Parathyroid adenoma (tissue), 2 donors: ENCODE measurements at regions not wholly inside any gene's neighbourhood (a gene's known extent, or its start where the extent isn't known, plus 50 kb on each side); places are given as distances from the start of the nearest gene placed in this dataset.

ENCODE experiments used
- H2AFZ ChIP-seq: fragments of 300-600 bp; sonication (generic); one replicate; pipeline ENCODE4 v1.7.0; 2017; ENCODE audit warnings: antibody characterized with exemption, mild to moderate bottlenecking
- H3K27ac ChIP-seq: fragments of 300-600 bp; sonication (generic); one replicate; pipeline ENCODE4 v1.7.0; 2017
- H3K27me3 ChIP-seq: fragments of 300-600 bp; sonication (generic); one replicate; pipeline ENCODE4 v1.7.0; 2017; ENCODE audit warnings: low read length; ENCODE audit not compliant: control insufficient read depth, insufficient read depth
- H3K36me3 ChIP-seq: fragments of 300-600 bp; sonication (generic); one replicate; pipeline ENCODE4 v1.7.0; 2017; ENCODE audit warnings: low read length; ENCODE audit not compliant: control insufficient read depth, insufficient read depth
- H3K4me1 ChIP-seq: fragments of 300-600 bp; sonication (generic); one replicate; pipeline ENCODE4 v1.7.0; 2017; ENCODE audit warnings: control low read depth
- H3K4me2 ChIP-seq: fragments of 300-600 bp; sonication (generic); one replicate; pipeline ENCODE4 v1.7.0; 2017; ENCODE audit warnings: low read length
- H3K4me3 ChIP-seq: fragments of 300-600 bp; sonication (generic); one replicate; pipeline ENCODE4 v1.7.0; 2017; ENCODE audit warnings: low read depth, low read length
- H3K79me2 ChIP-seq: fragments of 300-600 bp; sonication (generic); one replicate; pipeline ENCODE4 v1.7.0; 2017; ENCODE audit warnings: control low read depth
- H3K9ac ChIP-seq: fragments of 300-600 bp; sonication (generic); one replicate; pipeline ENCODE4 v1.7.0; 2017; ENCODE audit warnings: mild to moderate bottlenecking
- H3K9me3 ChIP-seq: fragments of 300-600 bp; sonication (generic); one replicate; pipeline ENCODE4 v1.7.0; 2017; ENCODE audit warnings: low read length; ENCODE audit not compliant: control insufficient read depth
- CTCF ChIP-seq: fragments of 300-600 bp; sonication (generic); IDR thresholded peaks from one replicate; pipeline ENCODE4 v1.7.0; 2017; ENCODE audit warnings: antibody characterized with exemption, mild to moderate bottlenecking
- donor health status: primary hyperparathyroidism.

GRCh38 chr15:97023488-97023844, 693.0 kb downstream of the NR2F2 start:
- no peaks in the 10 kb centered on the region for H3K36me3 ChIP-seq
- H3K4me2 ChIP-seq: no peak overlapping the region
- H3K9ac ChIP-seq: no peak overlapping the region
- H2AFZ ChIP-seq: no peak overlapping the region
- no peaks in the 10 kb centered on the region for H3K79me2 ChIP-seq
- H3K4me1 ChIP-seq: no peaks in the 10 kb centered on the region
- H3K27ac ChIP-seq: no peak overlapping the region
- no peak overlapping the region for H3K4me3 ChIP-seq
- no peaks in the 10 kb centered on the region for H3K27me3 ChIP-seq
- no peak for TF ChIP-seq CTCF
- no peaks in the 10 kb centered on the region for H3K9me3 ChIP-seq

- Histone ChIP-seq H3K9me3 (no peaks in the 10 kb centered on the region), H2AFZ (no peak overlapping the region), H3K4me3 (no peak overlapping the region), H3K9ac (no peak overlapping the region), H3K27ac (no peak overlapping the region), H3K36me3 (no peaks in the 10 kb centered on the region), H3K4me2 (no peak overlapping the region), H3K27me3 (no peaks in the 10 kb centered on the region), H3K79me2 (no peaks in the 10 kb centered on the region), H3K4me1 (no peaks in the 10 kb centered on the region)
- TF ChIP-seq CTCF: no peak
Measured at GRCh38 chr15:97026781-97027180, 696.3 kb downstream of the NR2F2 start.

- H3K27ac ChIP-seq: no peak overlapping the region
- no peaks in the 10 kb centered on the region for H3K36me3 ChIP-seq
- no peak overlapping the region for H3K4me2 ChIP-seq
- no peaks in the 10 kb centered on the region for H3K79me2 ChIP-seq
- no peaks in the 10 kb centered on the region for H3K9me3 ChIP-seq
- no peak overlapping the region for H2AFZ ChIP-seq
- no peaks in the 10 kb centered on the region for H3K4me1 ChIP-seq
- H3K9ac ChIP-seq: no peak overlapping the region
- no peak overlapping the region for H3K4me3 ChIP-seq
- no peak for TF ChIP-seq CTCF
- no peaks in the 10 kb centered on the region for H3K27me3 ChIP-seq
Measured at GRCh38 chr15:97027772-97028171, 697.3 kb downstream of the NR2F2 start.

GRCh38 chr15:97030251-97030650, 699.8 kb downstream of the NR2F2 start:
- Histone ChIP-seq H3K36me3 (no peaks in the 10 kb centered on the region), H2AFZ (no peak overlapping the region), H3K4me2 (no peak overlapping the region), H3K9ac (no peak overlapping the region), H3K27ac (no peak overlapping the region), H3K4me3 (no peak overlapping the region), H3K4me1 (no peaks in the 10 kb centered on the region), H3K79me2 (no peaks in the 10 kb centered on the region), H3K27me3 (no peaks in the 10 kb centered on the region), H3K9me3 (no peaks in the 10 kb centered on the region)
- no peak for TF ChIP-seq CTCF

GRCh38 chr15:97036301-97036700, 705.8 kb downstream of the NR2F2 start:
- no peaks in the 10 kb centered on the region for H3K36me3 ChIP-seq

More at GRCh38 chr15:97036301-97036700, 705.8 kb downstream of the NR2F2 start:
- no peak for TF ChIP-seq CTCF
- no peaks in the 10 kb centered on the region for H3K4me1 ChIP-seq
- H3K9me3 ChIP-seq: no peaks in the 10 kb centered on the region
- H3K9ac ChIP-seq: no peak overlapping the region
- no peak overlapping the region for H3K4me3 ChIP-seq
- H3K27ac ChIP-seq: no peak overlapping the region
- H3K4me2 ChIP-seq: no peak overlapping the region
- H3K27me3 ChIP-seq: no peaks in the 10 kb centered on the region
- no peak overlapping the region for H2AFZ ChIP-seq
- no peaks in the 10 kb centered on the region for H3K79me2 ChIP-seq
